Calu3 (cell line): ENCODE measurements at regions not wholly inside any gene's neighbourhood (a gene's known extent, or its start where the extent isn't known, plus 50 kb on each side); places are given as distances from the start of the nearest gene placed in this dataset.

ENCODE experiments used
- BruUV-seq: library from RNA; stranded (reverse); fragments of 400-500 nt; replicated peaks from 2 replicates; lab custom pipeline; 2021; lab: Mats Ljungman, UMichigan
- CTCF ChIA-PET: fragments of 300-600 bp; sonication (Branson Sonifier 250); formaldehyde crosslinking; loops from one replicate; lab custom pipeline; 2022; ENCODE audit warnings: antibody characterized with exemption; lab: Charles Lee
- DNase-seq: peaks from one replicate; pipeline ENCODE4 v3.0.0; 2022
- H3K27ac Mint-ChIP-seq: one replicate; pipeline ENCODE4 v1.8.0; 2022; ENCODE audit warnings: mixed read lengths; ENCODE audit not compliant: unreplicated experiment
- H3K27me3 Mint-ChIP-seq: one replicate; pipeline ENCODE4 v1.8.0; 2022; ENCODE audit warnings: mixed read lengths; ENCODE audit not compliant: unreplicated experiment
- H3K36me3 Mint-ChIP-seq: one replicate; pipeline ENCODE4 v1.8.0; 2022; ENCODE audit warnings: mild to moderate bottlenecking, moderate library complexity, mixed read lengths; ENCODE audit not compliant: insufficient read depth, unreplicated experiment
- H3K4me1 Mint-ChIP-seq: one replicate; pipeline ENCODE4 v1.8.0; 2022; ENCODE audit warnings: mild to moderate bottlenecking, low read depth, mixed read lengths; ENCODE audit not compliant: unreplicated experiment
- H3K4me3 Mint-ChIP-seq: one replicate; pipeline ENCODE4 v1.8.0; 2022; ENCODE audit warnings: mild to moderate bottlenecking, low read depth, moderate library complexity, mixed read lengths; ENCODE audit not compliant: unreplicated experiment
- H3K9me3 Mint-ChIP-seq: one replicate; pipeline ENCODE4 v1.8.0; 2022; ENCODE audit warnings: low read depth, mixed read lengths; ENCODE audit not compliant: unreplicated experiment
- intact Hi-C: fragments of 100-400 bp; cut with micrococcal nuclease; formaldehyde crosslinking; loops from one replicate; pipeline ENCODE4 v1.10.0; 2022; ENCODE audit not compliant: unreplicated experiment
- TF ChIP-seq, protein P1 (sequence below): fragments of 200-600 bp; IDR thresholded peaks from one replicate; pipeline ENCODE4 v1.8.0; 2022; ENCODE audit warnings: antibody characterized with exemption; ENCODE audit not compliant: unreplicated experiment

DNA sequence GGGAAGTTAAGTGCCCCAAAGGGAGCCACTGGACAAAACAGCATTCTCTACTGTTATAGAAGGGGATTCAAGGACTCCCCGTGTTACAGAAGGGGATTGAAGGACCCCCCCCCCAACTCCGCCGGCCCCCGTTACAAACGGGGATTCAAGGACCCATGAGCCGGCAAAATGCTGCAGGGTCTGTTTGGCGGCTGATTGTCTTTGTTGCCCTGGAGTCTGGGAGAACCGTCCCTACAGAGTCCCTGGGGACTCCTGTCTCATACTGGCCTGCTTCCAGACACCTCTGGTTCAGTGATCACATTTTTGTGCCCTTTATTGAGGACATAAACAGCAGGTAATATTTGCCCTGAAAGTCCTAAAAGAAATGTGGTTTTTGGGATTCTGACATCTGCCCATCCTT, 96.4 kb downstream of the SYF2 start:
- TF ChIP-seq, protein P1, sequence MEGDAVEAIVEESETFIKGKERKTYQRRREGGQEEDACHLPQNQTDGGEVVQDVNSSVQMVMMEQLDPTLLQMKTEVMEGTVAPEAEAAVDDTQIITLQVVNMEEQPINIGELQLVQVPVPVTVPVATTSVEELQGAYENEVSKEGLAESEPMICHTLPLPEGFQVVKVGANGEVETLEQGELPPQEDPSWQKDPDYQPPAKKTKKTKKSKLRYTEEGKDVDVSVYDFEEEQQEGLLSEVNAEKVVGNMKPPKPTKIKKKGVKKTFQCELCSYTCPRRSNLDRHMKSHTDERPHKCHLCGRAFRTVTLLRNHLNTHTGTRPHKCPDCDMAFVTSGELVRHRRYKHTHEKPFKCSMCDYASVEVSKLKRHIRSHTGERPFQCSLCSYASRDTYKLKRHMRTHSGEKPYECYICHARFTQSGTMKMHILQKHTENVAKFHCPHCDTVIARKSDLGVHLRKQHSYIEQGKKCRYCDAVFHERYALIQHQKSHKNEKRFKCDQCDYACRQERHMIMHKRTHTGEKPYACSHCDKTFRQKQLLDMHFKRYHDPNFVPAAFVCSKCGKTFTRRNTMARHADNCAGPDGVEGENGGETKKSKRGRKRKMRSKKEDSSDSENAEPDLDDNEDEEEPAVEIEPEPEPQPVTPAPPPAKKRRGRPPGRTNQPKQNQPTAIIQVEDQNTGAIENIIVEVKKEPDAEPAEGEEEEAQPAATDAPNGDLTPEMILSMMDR, result no peak
- no peak overlapping the region for H3K27ac Mint-ChIP-seq
- peaks cover 69% of the 10 kb centered on the region for H3K27me3 Mint-ChIP-seq
- no peak overlapping the region for H3K4me3 Mint-ChIP-seq
- no peaks in the 10 kb centered on the region for H3K9me3 Mint-ChIP-seq
- no peak for DNase-seq
- H3K36me3 Mint-ChIP-seq, result no peaks in the 10 kb centered on the region
- no TSS peak for BruUV-seq
- CTCF ChIA-PET, result no interaction called here
- intact Hi-C loops, result no loop called here
- no peaks in the 10 kb centered on the region for H3K4me1 Mint-ChIP-seq

DNA sequence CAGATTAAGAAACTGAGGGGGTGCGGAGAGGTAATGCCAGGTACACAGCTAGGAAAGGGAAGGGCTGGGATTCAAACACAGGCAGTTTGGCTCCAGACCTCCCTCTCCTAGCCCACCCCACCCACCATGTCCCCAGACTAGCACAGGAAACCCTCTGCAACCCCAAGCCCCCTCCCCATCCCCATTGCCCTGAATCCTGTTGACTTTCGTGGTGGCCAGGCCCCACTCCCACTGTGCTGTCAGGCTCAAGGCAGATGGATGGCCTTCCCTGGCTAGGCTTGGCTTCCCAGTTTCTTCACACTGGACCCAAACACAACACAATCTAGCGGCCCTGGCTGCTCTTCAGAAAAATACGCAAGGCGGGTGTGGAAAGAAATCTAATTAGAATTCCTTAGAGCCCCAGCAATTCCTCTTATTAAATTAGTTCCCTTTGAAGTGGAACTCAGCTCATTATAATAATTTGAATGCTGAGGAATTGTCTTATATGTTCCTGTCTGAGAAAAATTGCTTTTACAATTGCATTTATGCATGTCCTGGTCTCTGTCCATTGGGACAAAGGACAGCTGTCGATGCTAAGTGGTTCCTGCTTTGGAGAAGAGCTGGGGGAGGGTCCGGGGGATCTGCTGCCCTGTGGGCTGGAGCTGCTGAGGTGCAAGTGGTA, 97.4 kb downstream of the SYF2 start:
- TF ChIP-seq, protein P1, result no peak
- DNase-seq, result no peak
- no TSS peak for BruUV-seq
- intact Hi-C loops, result no loop called here
- Mint-ChIP-seq H3K36me3 (no peaks in the 10 kb centered on the region), H3K27me3 (peaks cover 59% of the 10 kb centered on the region), H3K27ac (no peak overlapping the region), H3K4me3 (no peak overlapping the region), H3K4me1 (no peaks in the 10 kb centered on the region), H3K9me3 (no peaks in the 10 kb centered on the region)
- CTCF ChIA-PET, result no interaction called here

DNA sequence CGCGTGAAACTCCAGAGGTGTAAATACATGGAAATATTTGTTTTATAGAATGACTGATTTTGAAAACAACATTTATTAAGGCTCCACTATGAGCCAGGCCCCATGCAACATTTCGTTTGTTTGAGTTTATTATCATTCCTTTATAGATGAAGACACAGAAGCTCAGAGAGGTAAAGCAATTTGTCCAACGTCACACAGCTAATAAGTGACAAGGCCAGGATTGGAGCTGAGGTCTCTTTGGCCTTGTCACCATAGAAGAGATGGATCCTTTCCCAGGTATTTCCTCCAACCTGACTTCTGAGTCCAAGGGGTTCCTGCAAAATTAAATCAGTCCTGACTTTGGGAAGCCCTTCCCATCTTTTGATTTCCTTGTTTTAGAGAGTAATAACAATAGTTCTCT, 98.0 kb downstream of the SYF2 start:
- intact Hi-C loops, result no loop called here
- CTCF ChIA-PET, result interaction anchor here (0.7 kb wide), 1 partner anchor 47 kb away, joined by 5 read pairs; no protein-coding TSS in a partner anchor
- Mint-ChIP-seq H3K27me3 (peaks cover 53% of the 10 kb centered on the region), H3K36me3 (no peaks in the 10 kb centered on the region), H3K27ac (no peak overlapping the region), H3K4me3 (no peak overlapping the region), H3K4me1 (no peaks in the 10 kb centered on the region), H3K9me3 (no peaks in the 10 kb centered on the region)
- TF ChIP-seq, protein P1, result no peak
- no peak for DNase-seq
- BruUV-seq, result no TSS peak

DNA sequence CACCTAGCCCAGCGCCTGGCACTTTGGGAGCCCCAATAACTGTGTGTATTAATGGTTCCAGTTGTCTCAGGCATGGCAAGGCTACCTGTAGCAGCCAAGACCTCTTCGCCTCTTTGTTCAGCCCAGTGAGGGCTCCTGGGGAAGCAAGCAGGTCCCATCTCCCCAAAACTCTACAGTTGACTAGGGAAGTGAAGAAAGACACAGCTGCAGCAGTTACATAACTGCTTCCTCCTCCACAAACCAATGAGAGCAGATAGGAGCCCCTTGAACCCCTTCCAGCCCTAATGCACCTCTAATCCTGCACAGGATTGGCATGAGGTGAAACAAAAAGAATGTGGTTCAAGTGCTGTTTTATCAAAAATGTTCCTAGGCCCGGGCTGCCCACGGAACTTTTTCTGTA, 100.5 kb downstream of the SYF2 start:
- Mint-ChIP-seq H3K4me3 (no peak overlapping the region), H3K4me1 (no peaks in the 10 kb centered on the region), H3K27ac (no peak overlapping the region), H3K36me3 (no peaks in the 10 kb centered on the region), H3K9me3 (no peaks in the 10 kb centered on the region), H3K27me3 (peaks cover 28% of the 10 kb centered on the region)
- BruUV-seq, result no TSS peak
- TF ChIP-seq, protein P1, result no peak
- intact Hi-C loops, result no loop called here
- CTCF ChIA-PET, result no interaction called here
- no peak for DNase-seq
